GM21447 (cell line): ENCODE measurements at regions not wholly inside any gene's neighbourhood (a gene's known extent, or its start where the extent isn't known, plus 50 kb on each side); places are given as distances from the start of the nearest gene placed in this dataset.

Experiments used
- ATAC-seq: cut with Tn5 transposase; IDR thresholded peaks from one replicate; pipeline ENCODE4 v1.9.1; 2021; ENCODE audit not compliant: unreplicated experiment

- ATAC-seq = no peak
Observed at GRCh38 chr2:216553482-216554240, 55.0 kb downstream of the RPL37A start.

GRCh38 chr2:216554286-216554685, 55.6 kb downstream of the RPL37A start:
- ATAC-seq = peak; percentile 56

GRCh38 chr2:216554755-216555154, 56.1 kb downstream of the RPL37A start:
- ATAC-seq = peak; percentile 37

GRCh38 chr2:216555274-216555673, 56.6 kb downstream of the RPL37A start:
- no peak for ATAC-seq

- no peak for ATAC-seq
Observed at GRCh38 chr2:216556202-216556601, 57.6 kb downstream of the RPL37A start.

GRCh38 chr2:216557413-216557812, 58.8 kb downstream of the RPL37A start:
- no peak for ATAC-seq

- ATAC-seq = no peak
Observed at GRCh38 chr2:216557820-216558219, 59.2 kb downstream of the RPL37A start.

GRCh38 chr2:216559625-216560156, 61.0 kb downstream of the RPL37A start:
- ATAC-seq = no peak

- ATAC-seq = no peak
Observed at GRCh38 chr2:216560838-216561270, 62.2 kb downstream of the RPL37A start.

GRCh38 chr2:216562696-216563435, 64.2 kb downstream of the RPL37A start:
- no peak for ATAC-seq

GRCh38 chr2:216563646-216564045, 65.0 kb downstream of the RPL37A start:
- no peak for ATAC-seq

- ATAC-seq = no peak
Observed at GRCh38 chr2:216564611-216565010, 66.0 kb downstream of the RPL37A start.

- ATAC-seq = no peak
Observed at GRCh38 chr2:216565956-216566355, 67.3 kb upstream of the IGFBP2 start.

GRCh38 chr2:216568576-216568975, 64.6 kb upstream of the IGFBP2 start:
- ATAC-seq = no peak

GRCh38 chr2:216569765-216570164, 63.5 kb upstream of the IGFBP2 start:
- no peak for ATAC-seq

- no peak for ATAC-seq
Observed at GRCh38 chr2:216570357-216570756, 62.9 kb upstream of the IGFBP2 start.

GRCh38 chr2:216571178-216571908, 61.9 kb upstream of the IGFBP2 start:
- no peak for ATAC-seq

- no peak for ATAC-seq
Observed at GRCh38 chr2:216571909-216572513, 61.2 kb upstream of the IGFBP2 start.

GRCh38 chr2:216572582-216573578, 60.3 kb upstream of the IGFBP2 start:
- ATAC-seq = no peak

GRCh38 chr2:216574046-216574445, 59.2 kb upstream of the IGFBP2 start:
- no peak for ATAC-seq
